GM23338 (cell line): ENCODE measurements at regions not wholly inside any gene's neighbourhood (a gene's known extent, or its start where the extent isn't known, plus 50 kb on each side); places are given as distances from the start of the nearest gene placed in this dataset.

Experiments used
- CREB1 ChIP-seq: fragments of 250-450 bp; sonication (Bioruptor Pico); IDR thresholded peaks from 2 replicates; pipeline ENCODE4 v1.5.0; 2020; ENCODE audit warnings: low read depth, mild to moderate bottlenecking, moderate library complexity
- CTCF ChIP-seq, 2 experiments: fragments of 200-600 bp in 1 of 2; sonication (generic) in 1 of 2; conservative IDR thresholded peaks; 2 replicates each; pipeline versions ENCODE4 v1.5.1 to v1.6.1; 2016 to 2017; ENCODE audit warnings: antibody characterized with exemption in 2 of 2, low read depth in 2 of 2, mild to moderate bottlenecking in 2 of 2, moderate library complexity in 1 of 2
- EZH2 ChIP-seq: fragments of 200-600 bp; sonication (generic); IDR thresholded peaks from one replicate; pipeline ENCODE4 v1.8.0; 2017; ENCODE audit warnings: antibody characterized with exemption, mild to moderate bottlenecking, low read depth; ENCODE audit not compliant: unreplicated experiment
- EZH2phosphoT487 ChIP-seq: fragments of 200-600 bp; sonication (generic); IDR thresholded peaks from one replicate; pipeline ENCODE4 v1.8.1; 2018; ENCODE audit warnings: antibody characterized with exemption; ENCODE audit not compliant: unreplicated experiment
- JUNB ChIP-seq: IDR thresholded peaks from one replicate; pipeline ENCODE4 v1.6.1; 2016; ENCODE audit warnings: antibody characterized with exemption; ENCODE audit not compliant: unreplicated experiment
- NANOG ChIP-seq: IDR thresholded peaks from 2 replicates; pipeline ENCODE4 v1.6.1; 2016; ENCODE audit warnings: antibody characterized with exemption, borderline replicate concordance
- POLR2AphosphoS5 ChIP-seq: IDR thresholded peaks from 2 replicates; pipeline ENCODE4 v1.6.1; 2016; ENCODE audit warnings: antibody characterized with exemption, low read depth
- REST ChIP-seq: IDR thresholded peaks from one replicate; pipeline ENCODE4 v1.6.1; 2018; ENCODE audit warnings: antibody characterized with exemption; ENCODE audit not compliant: unreplicated experiment
- STAT1 ChIP-seq: IDR thresholded peaks from one replicate; pipeline ENCODE4 v1.6.1; 2016; ENCODE audit warnings: antibody characterized with exemption; ENCODE audit not compliant: unreplicated experiment
- ZNF331 ChIP-seq: fragments of 250-450 bp; sonication (Bioruptor Pico); IDR thresholded peaks from 2 replicates; pipeline ENCODE4 v1.5.0; 2020; ENCODE audit warnings: low read depth, mild to moderate bottlenecking, moderate library complexity

GRCh38 chr5:175374166-175374875, 69.7 kb downstream of the DRD1 start:
- TF ChIP-seq JUNB (no peak), EZH2 (no peak), CTCF (conservative IDR thresholded peaks at IDR 0.05; ENCODE audit: low read depth in 2 of 2) (no peak), POLR2AphosphoS5 (no peak), EZH2phosphoT487 (no peak), ZNF331 (CRISPR knock-in tag) (no peak), REST (no peak), CREB1 (CRISPR knock-in tag) (no peak), STAT1 (no peak), NANOG (no peak)
